Fibroblast of the aortic adventitia (primary cell): ENCODE measurements at regions not wholly inside any gene's neighbourhood (a gene's known extent, or its start where the extent isn't known, plus 50 kb on each side); places are given as distances from the start of the nearest gene placed in this dataset.
A peak's percentile ranks its signal among the peaks of the same experiment; 100 is the strongest.
"Not testable (repeated sequence)": the region's sequence is repeated elsewhere in the genome, so short reads cannot be mapped to it uniquely, and the experiment has no call there.

Source experiments
- DNase-seq: peaks from one replicate; pipeline ENCODE4 v3.0.0-alpha.2; 2010; ENCODE audit warnings: low read depth
- H3K4me3 ChIP-seq: 2 replicates; pipeline ENCODE4 v1.5.1; 2011; ENCODE audit warnings: low read depth, mild to moderate bottlenecking, control low read depth, low read length, moderate library complexity
- CTCF ChIP-seq: IDR thresholded peaks from 2 replicates; pipeline ENCODE4 v1.5.1; 2011; ENCODE audit warnings: mild to moderate bottlenecking, low read length, control low read depth, inconsistent platforms; ENCODE audit not compliant: insufficient read depth

GRCh38 chrX:13418126-13419097 is 98.6 kb upstream of the ATXN3L start:
- H3K4me3 ChIP-seq, result no peak overlapping the region
- TF ChIP-seq CTCF, result no peak
- peak; percentile 64 for DNase-seq

- H3K4me3 ChIP-seq, result no peak overlapping the region
- no peak for DNase-seq
- no peak for TF ChIP-seq CTCF
Measured at GRCh38 chrX:13415509-13415908, 95.7 kb upstream of the ATXN3L start.

GRCh38 chrX:13414006-13414647 is 94.3 kb upstream of the ATXN3L start:
- no peak overlapping the region for H3K4me3 ChIP-seq
- no peak for TF ChIP-seq CTCF
- no peak for DNase-seq

- no peak overlapping the region for H3K4me3 ChIP-seq
- TF ChIP-seq CTCF, result no peak
- DNase-seq, result no peak
Measured at GRCh38 chrX:13412208-13412600, 92.4 kb upstream of the ATXN3L start.

GRCh38 chrX:13411496-13412207 is 91.8 kb upstream of the ATXN3L start:
- no peak overlapping the region for H3K4me3 ChIP-seq
- no peak for TF ChIP-seq CTCF
- DNase-seq, result no peak

GRCh38 chrX:13408599-13408998 is 88.7 kb upstream of the ATXN3L start:
- not testable (repeated sequence) for DNase-seq, H3K4me3 ChIP-seq

GRCh38 chrX:13404777-13405176 is 84.9 kb upstream of the ATXN3L start:
- H3K4me3 ChIP-seq, DNase-seq: not testable (repeated sequence)
